UCSD-AML1 (cell line): ENCODE measurements at regions not wholly inside any gene's neighbourhood (a gene's known extent, or its start where the extent isn't known, plus 50 kb on each side); places are given as distances from the start of the nearest gene placed in this dataset.
"Not testable (repeated sequence)": the region's sequence is repeated elsewhere in the genome, so short reads cannot be mapped to it uniquely, and the experiment has no call there.

ENCODE experiments used
- DNase-seq: peaks from one replicate; lab custom pipeline; 2025; ENCODE audit not compliant: unreplicated experiment; lab: John Stamatoyannopoulos, UW

- no peak for DNase-seq
Measured at GRCh38 chr5:50898966-50899365, 232.5 kb downstream of the PARP8 start.

DNA sequence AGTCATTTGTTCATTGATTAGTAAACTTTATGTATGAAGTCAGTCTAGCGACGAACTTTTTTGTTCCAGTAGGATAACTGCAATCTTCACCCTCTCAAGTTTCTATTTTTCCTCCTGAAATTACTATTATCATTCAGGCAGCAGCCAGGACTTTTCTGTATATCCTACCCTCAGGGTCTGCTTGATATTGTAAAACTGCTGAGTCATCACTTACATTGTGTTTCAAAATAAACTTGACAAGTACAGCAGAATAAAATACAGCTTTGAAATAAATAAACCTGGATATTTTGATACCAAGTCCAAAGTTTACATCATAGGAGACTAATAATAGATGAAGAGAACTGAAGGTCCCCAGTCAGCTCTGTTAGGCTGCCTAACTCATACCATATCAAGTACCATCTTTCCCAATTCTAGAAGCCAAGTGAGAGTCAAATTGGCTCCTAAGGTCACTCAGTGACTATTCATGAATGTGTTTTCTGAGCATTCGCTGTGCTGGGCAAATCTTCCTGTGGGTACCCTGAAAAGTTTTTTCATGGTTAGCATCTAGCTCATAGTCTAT is 234.6 kb downstream of the PARP8 start:
- DNase-seq: no peak

- no peak for DNase-seq
Measured at GRCh38 chr5:50903651-50904050, 237.2 kb downstream of the PARP8 start.

GRCh38 chr5:50905996-50906570 is 239.6 kb downstream of the PARP8 start:
- DNase-seq: no peak

DNA sequence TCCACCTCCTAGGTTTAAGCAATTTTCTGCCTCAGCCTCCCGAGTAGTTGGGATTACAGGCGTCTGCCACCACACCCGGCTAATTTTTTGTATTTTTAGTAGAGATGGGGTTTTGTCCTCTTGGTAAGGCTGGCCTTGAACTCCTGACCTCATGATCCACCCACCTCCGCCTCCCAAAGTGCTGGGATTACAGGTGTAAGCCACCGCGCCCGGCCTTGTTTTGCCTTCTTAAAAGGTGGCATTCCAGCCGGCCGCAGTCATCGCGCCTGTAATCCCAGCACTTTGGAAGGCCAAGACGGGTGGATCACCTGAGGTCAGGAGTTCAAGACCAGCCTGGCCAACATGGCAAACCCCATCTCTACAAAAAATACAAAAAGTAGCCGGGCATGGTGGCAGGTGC is 253.7 kb downstream of the PARP8 start:
- not testable (repeated sequence) for DNase-seq

DNA sequence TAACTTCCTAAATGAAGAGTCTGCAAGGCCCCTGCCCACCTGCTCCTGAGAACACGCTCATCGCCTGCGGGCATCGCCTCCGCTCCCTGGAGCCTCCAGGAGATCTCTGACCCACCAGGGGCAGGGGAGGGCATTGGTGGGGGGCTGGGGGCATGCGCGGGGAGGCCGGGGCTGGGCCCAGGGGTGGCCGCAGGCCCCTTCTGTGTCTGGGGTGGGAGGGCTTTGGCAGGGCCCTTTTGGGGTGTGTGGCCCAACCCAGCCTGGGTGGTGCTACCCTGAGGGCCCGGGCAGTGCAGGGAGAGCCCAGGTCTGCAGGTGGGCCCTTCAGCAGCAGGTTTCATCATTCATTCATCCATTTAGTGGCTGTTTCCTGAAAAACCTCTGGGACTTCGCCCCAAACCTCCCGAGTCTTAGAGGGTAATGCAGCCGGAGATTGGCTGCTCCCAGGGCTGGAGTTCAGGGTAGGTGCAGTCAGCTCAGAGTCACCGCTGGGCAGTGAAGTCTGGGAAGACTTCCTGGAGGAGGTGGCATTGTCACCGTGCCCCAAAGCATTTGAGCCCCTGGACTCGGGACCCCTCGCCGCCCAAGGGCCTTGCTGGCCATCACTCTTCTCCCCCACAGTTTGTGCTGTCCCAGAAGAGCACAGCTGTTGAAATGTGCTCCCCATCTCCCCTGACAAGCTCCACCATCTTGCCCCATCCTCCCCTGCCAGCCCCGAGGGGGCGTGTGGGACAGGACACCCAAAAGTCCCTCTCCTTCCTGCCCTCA is 255.1 kb downstream of the PARP8 start:
- DNase-seq: no peak

DNA sequence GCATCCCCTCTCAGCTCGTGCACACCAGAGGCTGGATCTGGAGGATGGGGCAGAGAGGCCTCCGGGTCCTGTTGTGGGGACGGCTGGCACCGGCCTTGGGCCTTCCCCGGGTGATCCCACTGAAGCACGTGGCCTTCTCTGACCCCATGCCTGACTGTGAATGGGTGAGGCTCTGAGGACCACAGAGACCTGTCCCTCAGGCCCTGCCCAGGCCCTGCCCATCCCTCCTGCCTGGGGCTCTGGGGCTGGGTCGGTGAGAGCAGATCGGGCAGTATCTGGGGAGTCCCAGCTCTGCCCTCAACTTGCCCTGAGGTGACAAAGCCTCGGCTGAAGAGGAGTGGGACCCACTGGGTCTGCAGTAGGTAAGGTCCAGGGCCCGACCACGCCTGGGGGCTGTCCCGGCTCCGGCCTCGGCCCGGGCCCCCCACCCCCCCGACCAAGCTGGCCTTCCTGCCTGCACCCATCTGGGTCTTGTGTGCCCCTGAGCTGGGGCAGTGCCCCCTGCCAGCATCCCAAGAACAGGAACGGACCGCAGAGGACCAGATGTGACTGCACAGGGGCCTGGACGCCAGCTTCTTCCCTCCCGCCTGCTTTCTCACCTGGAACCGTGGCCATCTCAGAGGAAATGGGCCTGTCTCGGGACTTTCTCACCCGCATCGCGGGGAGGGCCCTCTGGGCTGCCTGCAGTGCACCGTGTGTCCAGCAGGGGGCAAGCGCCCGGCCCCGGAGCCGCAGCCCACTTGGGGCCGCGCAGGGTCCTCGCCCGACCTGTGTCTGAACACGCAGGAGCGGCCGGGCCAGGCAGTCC is 255.9 kb downstream of the PARP8 start:
- not testable (repeated sequence) for DNase-seq

- no peak for DNase-seq
Measured at GRCh38 chr5:50922942-50923767, 256.7 kb downstream of the PARP8 start.

DNA sequence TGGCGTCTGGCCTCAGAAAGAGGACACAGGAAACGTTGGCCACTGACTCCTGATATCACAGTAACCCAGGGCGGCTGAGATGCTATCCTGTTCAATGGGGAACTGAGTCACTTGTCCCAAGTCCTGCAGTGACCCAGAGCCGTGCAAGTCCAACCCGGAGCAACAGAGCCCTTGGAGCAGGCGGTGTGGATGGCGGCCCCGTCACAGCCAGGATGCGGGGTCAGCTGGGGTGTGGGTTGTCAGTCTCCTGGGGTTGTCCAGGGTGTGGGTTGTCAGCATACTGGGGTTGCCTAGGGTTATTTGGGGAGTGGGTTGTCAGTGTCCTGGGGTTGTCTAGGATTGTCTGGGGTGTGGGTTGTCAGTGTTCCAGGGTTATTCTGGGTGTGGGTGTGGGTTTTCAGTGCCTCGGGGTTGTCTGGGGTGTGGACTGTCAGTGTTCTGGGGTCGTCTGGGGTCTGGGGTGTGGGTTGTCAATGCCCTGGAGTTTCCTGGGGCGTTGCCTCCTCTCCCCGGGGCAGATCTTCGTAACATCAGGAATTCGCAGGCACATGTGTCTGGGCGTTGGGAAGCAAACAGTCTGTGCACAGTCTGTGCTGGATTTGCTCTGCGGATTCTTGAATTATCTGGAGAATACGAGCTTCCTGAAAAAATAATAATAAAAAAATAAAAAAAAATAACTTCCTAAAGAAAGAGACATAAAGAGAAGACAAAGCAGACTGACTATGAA is 257.5 kb downstream of the PARP8 start:
- no peak for DNase-seq

DNA sequence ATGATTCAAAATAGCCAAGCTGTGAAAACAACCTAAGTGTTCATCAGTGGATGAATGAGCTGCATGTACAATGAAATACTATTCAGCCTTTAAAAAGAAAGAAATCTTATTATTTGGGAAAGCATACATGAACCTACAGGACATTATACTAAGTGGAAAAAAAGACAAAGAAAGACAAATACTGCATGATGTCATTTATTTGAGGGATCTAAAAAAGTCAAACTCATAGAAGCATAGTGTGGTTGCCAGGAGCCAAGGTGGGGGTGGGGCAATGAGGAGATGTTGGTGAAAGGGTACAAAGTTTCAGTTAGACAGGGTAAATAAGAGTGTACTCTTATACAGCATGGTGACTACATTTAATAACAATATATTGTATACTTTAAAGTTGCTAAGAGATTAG is 261.5 kb downstream of the PARP8 start:
- no peak for DNase-seq

- no peak for DNase-seq
Measured at GRCh38 chr5:50929174-50929573, 262.7 kb downstream of the PARP8 start.

DNA sequence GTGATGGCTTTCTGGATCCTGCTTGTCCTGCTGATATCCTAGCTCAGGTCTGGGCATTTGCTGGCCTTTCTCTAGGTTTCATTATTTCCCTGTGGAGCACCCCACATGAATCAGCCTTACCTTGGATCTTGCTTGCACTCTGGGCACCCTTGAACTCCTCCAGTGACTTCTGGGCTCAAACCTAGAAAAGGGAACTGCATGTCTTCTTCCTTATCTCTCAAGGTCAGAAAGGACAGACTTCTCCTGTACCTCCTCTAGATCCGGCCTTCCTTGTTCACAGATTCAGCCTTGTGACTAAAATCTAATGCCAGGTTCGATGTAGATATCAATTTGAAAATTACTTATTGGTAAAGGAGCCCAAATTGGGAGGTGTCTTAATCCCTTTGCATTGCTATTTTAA is 267.9 kb downstream of the PARP8 start:
- DNase-seq: no peak

DNA sequence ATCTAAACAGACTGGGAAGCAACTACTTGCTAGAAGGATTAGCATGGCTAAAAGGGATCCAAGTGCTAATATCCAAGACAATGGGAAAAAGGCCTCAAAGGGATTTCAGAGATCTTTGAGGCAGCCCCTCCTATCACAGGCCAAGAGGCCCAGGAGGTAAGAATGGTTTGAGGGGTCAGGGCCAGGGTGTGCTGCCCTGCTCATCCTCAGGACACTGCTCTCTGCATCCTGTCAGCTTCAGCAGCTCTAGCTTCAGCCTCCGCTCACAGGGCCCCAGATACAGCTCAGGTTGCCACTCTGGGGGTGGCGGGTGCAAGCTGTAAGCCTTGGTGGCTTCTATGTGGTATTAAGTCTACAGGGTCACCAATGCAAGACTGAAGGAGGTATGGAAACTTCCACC is 278.7 kb downstream of the PARP8 start:
- DNase-seq: no peak

GRCh38 chr5:50947906-50948683 is 281.7 kb downstream of the PARP8 start:
- no peak for DNase-seq

GRCh38 chr5:50953290-50953689 is 286.9 kb downstream of the PARP8 start:
- no peak for DNase-seq

- DNase-seq: no peak
Measured at GRCh38 chr5:50958852-50959457, 292.5 kb downstream of the PARP8 start.

DNA sequence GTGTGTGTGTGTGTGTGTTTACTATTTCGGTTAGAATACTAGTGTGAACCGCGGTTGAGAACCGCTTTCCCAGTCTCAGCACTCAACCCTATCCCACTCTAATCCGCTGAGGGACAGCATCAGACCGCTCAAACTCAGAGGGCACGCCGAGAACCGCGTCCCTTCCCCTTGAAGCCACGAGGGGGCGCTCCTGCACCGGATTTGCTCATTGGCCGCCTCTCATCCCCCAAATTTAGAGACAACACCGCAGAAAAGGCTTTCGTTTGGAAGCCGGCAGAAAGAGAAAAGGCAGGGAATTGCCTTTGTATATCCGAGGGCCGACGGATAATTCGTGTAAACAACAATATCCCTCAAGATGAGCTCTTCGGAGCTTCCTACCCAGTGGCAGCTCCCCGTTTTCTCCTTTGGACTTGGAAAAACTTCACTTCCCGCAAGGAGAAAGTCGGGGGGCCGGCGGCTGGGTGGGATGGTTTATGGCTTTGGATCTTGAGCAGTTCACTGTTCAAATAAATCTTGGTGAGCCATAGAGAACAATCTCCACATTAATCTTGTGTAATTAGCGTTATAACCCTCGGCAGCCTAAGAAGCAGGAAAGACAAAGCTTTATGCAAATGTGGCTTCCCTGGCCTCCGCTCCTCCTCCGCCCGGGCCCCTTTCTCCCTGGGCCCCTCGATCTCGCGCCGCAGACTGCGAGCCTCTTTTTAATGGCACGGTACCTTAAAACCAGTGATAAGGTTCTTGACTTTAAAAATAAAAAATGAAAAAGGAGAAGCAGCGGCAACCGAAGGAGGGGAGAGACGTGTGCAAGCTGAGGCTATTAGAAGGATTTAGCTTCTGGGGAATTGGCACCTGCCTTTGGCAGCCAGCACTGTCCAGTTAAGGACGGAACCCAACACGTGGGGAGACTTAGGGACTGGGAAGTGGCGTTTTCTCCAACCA is 296.8 kb downstream of the PARP8 start:
- peak; percentile 47 for DNase-seq
